CD14-positive monocyte (primary cell): ENCODE measurements at regions not wholly inside any gene's neighbourhood (a gene's known extent, or its start where the extent isn't known, plus 50 kb on each side); places are given as distances from the start of the nearest gene placed in this dataset.

Experiments
- DNase-seq, 3 donors: peaks; one replicate each; pipeline ENCODE4 v3.0.0-alpha.2; 2011 to 2022
- H2AFZ ChIP-seq: 2 replicates; pipeline ENCODE4 v1.6.0; 2012; ENCODE audit warnings: mild to moderate bottlenecking, low read depth, low read length, inconsistent platforms; ENCODE audit not compliant: insufficient read depth, poor library complexity, severe bottlenecking
- H3K27ac ChIP-seq, 2 donors: 1 replicate in 1 of 2; 2 replicates in 1 of 2; pipeline ENCODE4 v1.5.1; 2012 to 2013; ENCODE audit warnings: low read length in 2 of 2, control low read depth in 1 of 2, inconsistent platforms in 1 of 2, low read depth in 1 of 2, mild to moderate bottlenecking in 1 of 2
- H3K27me3 ChIP-seq, 2 donors: one replicate each; pipeline versions ENCODE4 v1.6.0 to v1.6.1; 2011 to 2013; ENCODE audit warnings: low read length in 2 of 2; ENCODE audit not compliant: control insufficient read depth in 2 of 2, insufficient read depth in 2 of 2
- H3K36me3 ChIP-seq, 2 donors: replicated peaks in 1 of 2; 1 replicate in 1 of 2; 2 replicates in 1 of 2; pipeline versions ENCODE4 v1.5.1 to v1.6.1; 2012 to 2013; ENCODE audit warnings: low read length in 2 of 2, control low read depth in 1 of 2, inconsistent platforms in 1 of 2, mild to moderate bottlenecking in 1 of 2; ENCODE audit not compliant: insufficient read depth in 2 of 2, control insufficient read depth in 1 of 2
- H3K4me1 ChIP-seq, 2 donors: 1 replicate in 1 of 2; 2 replicates in 1 of 2; pipeline versions ENCODE4 v1.5.1 to v1.6.1; 2012 to 2013; ENCODE audit warnings: low read length in 2 of 2, control low read depth in 1 of 2, inconsistent platforms in 1 of 2, mild to moderate bottlenecking in 1 of 2, moderate library complexity in 1 of 2; ENCODE audit not compliant: insufficient read depth in 2 of 2, control insufficient read depth in 1 of 2
- H3K4me2 ChIP-seq: replicated peaks from 2 replicates; pipeline ENCODE3; 2012; ENCODE audit warnings: low read length, moderate library complexity, mild to moderate bottlenecking; ENCODE audit not compliant: poor library complexity, severe bottlenecking; ENCODE audit errors: extremely low read depth
- H3K4me3 ChIP-seq, 3 experiments: fragments of 200-600 bp in 1 of 3; sonication (generic) in 1 of 3; replicated peaks in 1 of 3; 1 replicate in 2 of 3; 2 replicates in 1 of 3; pipeline ENCODE4 v1.5.1; 2011 to 2013; ENCODE audit warnings: low read length in 3 of 3, mild to moderate bottlenecking in 3 of 3, control low read depth in 2 of 3, low read depth in 2 of 3, inconsistent platforms in 1 of 3, moderate library complexity in 1 of 3
- H3K79me2 ChIP-seq: 2 replicates; pipeline ENCODE4 v1.6.0; 2012; ENCODE audit warnings: mild to moderate bottlenecking, control low read depth, inconsistent platforms, low read length, moderate library complexity; ENCODE audit not compliant: insufficient read depth
- H3K9ac ChIP-seq: 2 replicates; pipeline ENCODE4 v1.6.0; 2017; ENCODE audit warnings: low read length, mild to moderate bottlenecking; ENCODE audit not compliant: insufficient read depth, poor library complexity, severe bottlenecking
- H3K9me3 ChIP-seq, 2 donors: replicated peaks in 1 of 2; 1 replicate in 1 of 2; 2 replicates in 1 of 2; pipeline versions ENCODE4 v1.5.1 to v1.6.1; 2012 to 2013; ENCODE audit warnings: low read length in 2 of 2, control low read depth in 1 of 2; ENCODE audit not compliant: control insufficient read depth in 1 of 2, insufficient read depth in 1 of 2
- H4K20me1 ChIP-seq: 2 replicates; pipeline ENCODE4 v1.6.0; 2012; ENCODE audit warnings: mild to moderate bottlenecking, low read length, control low read depth, moderate library complexity; ENCODE audit not compliant: insufficient read depth
- H3K27ac Mint-ChIP-seq, 7 donors: one replicate each; pipeline ENCODE4 v1.8.0; 2020; ENCODE audit warnings: mild to moderate bottlenecking in 7 of 7, mixed read lengths in 7 of 7, moderate library complexity in 6 of 7, inconsistent platforms in 2 of 7
- H3K27me3 Mint-ChIP-seq, 3 donors: one replicate each; pipeline ENCODE4 v1.8.0; 2021 to 2022; ENCODE audit warnings: low read depth in 3 of 3, mild to moderate bottlenecking in 3 of 3, mixed read lengths in 3 of 3, moderate library complexity in 3 of 3, inconsistent platforms in 1 of 3
- H3K36me3 Mint-ChIP-seq, 2 donors: one replicate each; pipeline ENCODE4 v1.8.0; 2020; ENCODE audit warnings: mixed read lengths in 2 of 2, inconsistent platforms in 1 of 2, mild to moderate bottlenecking in 1 of 2
- H3K4me1 Mint-ChIP-seq: one replicate; pipeline ENCODE4 v1.8.0; 2020; ENCODE audit warnings: mild to moderate bottlenecking, mixed read lengths
- H3K4me3 Mint-ChIP-seq, 2 donors: one replicate each; pipeline ENCODE4 v1.8.0; 2020; ENCODE audit warnings: mild to moderate bottlenecking in 2 of 2, mixed read lengths in 2 of 2, moderate library complexity in 1 of 2
- H3K9me3 Mint-ChIP-seq, 7 donors: one replicate each; pipeline ENCODE4 v1.8.0; 2020 to 2022; ENCODE audit warnings: mixed read lengths in 7 of 7, mild to moderate bottlenecking in 6 of 7, moderate library complexity in 6 of 7, inconsistent platforms in 2 of 7
- WGBS: methylation state at CpG from one replicate; pipeline ENCODE4 v1.1.5; 2013; ENCODE audit warnings: missing lambda C conversion rate; ENCODE audit not compliant: insufficient coverage; 5-methylcytosine and 5-hydroxymethylcytosine counted together
- intact Hi-C, 2 donors: fragments of 100-400 bp; cut with micrococcal nuclease; formaldehyde crosslinking; loops; one replicate each; pipeline versions ENCODE4 v1.15.0 to v1.15.1; 2023
- TF ChIP-seq, protein P1 (sequence below): fragments of 200-600 bp; IDR thresholded peaks from one replicate; pipeline ENCODE4 v1.8.0; 2022; ENCODE audit warnings: antibody characterized with exemption, mild to moderate bottlenecking

DNA sequence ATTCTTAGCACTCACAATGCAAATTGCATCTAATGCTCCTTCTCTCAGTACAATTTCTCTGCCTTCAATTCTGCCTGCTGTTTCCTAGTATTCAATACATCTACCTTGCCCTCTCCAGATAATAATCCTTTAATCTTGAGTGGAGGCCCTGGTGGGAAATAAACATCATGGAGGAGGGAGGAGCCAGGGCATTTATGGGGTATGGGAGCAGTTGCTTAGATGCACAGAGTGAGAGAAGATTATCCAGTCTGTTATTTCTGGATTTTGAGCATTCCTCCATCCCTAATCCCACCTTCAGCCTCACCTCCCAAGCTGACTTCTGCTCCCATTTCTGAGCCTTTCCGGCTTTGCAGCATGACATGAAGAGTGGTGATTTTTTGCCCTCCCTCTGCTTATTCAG, 127.9 kb upstream of the PPP3CA start:
- WGBS, result 100% methylated on average over 1 of the region's 1 CpG
- Mint-ChIP-seq H3K27ac (no peak overlapping the region), H3K4me3 (no peak overlapping the region), H3K36me3 (no peaks in the 10 kb centered on the region), H3K27me3 (peaks cover 0 to 2% (median 0%) of the 10 kb centered on the region in 3 donors), H3K4me1 (no peaks in the 10 kb centered on the region), H3K9me3 (peaks cover 7 to 24% (median 10%) of the 10 kb centered on the region in 7 donors)
- Histone ChIP-seq H3K36me3 (no peaks in the 10 kb centered on the region), H4K20me1 (no peaks in the 10 kb centered on the region), H3K4me3 (no peak overlapping the region), H3K9ac (no peak overlapping the region), H3K4me2 (no peak overlapping the region), H3K27ac (no peak overlapping the region), H3K79me2 (no peaks in the 10 kb centered on the region), H3K27me3 (no peaks in the 10 kb centered on the region), H3K9me3 (peaks cover 0 to 5% of the 10 kb centered on the region in 2 donors), H3K4me1 (no peaks in the 10 kb centered on the region), H2AFZ (no peak overlapping the region)
- TF ChIP-seq, protein P1, sequence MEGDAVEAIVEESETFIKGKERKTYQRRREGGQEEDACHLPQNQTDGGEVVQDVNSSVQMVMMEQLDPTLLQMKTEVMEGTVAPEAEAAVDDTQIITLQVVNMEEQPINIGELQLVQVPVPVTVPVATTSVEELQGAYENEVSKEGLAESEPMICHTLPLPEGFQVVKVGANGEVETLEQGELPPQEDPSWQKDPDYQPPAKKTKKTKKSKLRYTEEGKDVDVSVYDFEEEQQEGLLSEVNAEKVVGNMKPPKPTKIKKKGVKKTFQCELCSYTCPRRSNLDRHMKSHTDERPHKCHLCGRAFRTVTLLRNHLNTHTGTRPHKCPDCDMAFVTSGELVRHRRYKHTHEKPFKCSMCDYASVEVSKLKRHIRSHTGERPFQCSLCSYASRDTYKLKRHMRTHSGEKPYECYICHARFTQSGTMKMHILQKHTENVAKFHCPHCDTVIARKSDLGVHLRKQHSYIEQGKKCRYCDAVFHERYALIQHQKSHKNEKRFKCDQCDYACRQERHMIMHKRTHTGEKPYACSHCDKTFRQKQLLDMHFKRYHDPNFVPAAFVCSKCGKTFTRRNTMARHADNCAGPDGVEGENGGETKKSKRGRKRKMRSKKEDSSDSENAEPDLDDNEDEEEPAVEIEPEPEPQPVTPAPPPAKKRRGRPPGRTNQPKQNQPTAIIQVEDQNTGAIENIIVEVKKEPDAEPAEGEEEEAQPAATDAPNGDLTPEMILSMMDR, result no peak
- intact Hi-C loops, result no loop called here
- no peak for DNase-seq

DNA sequence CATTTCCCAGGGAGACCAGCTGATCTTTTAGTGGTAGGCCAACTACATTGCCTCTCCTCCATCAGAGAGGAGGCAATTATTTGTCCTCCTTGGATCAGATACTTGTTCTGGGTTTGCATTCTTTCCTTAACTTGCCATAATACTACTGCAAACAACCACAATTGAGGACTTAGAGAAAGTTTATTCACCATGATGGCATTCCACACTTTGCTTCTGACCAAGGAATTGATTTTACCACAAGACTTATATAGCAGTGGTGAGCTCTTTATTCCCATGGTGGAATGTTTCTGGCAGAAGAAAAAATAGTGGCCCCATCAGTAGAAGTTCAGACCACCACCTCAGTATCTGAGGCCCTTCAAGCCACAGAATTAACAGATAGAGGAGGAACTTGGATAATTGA, 123.9 kb upstream of the PPP3CA start:
- no peak overlapping the region for H3K27ac ChIP-seq
- no peaks in the 10 kb centered on the region for H3K9me3 ChIP-seq
- H3K27ac Mint-ChIP-seq, result no peak overlapping the region
- no peak for DNase-seq
- no peaks in the 10 kb centered on the region for H3K36me3 ChIP-seq
- no peaks in the 10 kb centered on the region for H3K36me3 Mint-ChIP-seq
- no peaks in the 10 kb centered on the region for H3K79me2 ChIP-seq
- H4K20me1 ChIP-seq, result no peaks in the 10 kb centered on the region
- no peaks in the 10 kb centered on the region for H3K27me3 ChIP-seq
- no peaks in the 10 kb centered on the region for H3K4me1 ChIP-seq
- no peak overlapping the region for H3K9ac ChIP-seq
- H3K27me3 Mint-ChIP-seq, result peaks cover 0 to 2% (median 0%) of the 10 kb centered on the region in 3 donors
- intact Hi-C loops, result no loop called here
- TF ChIP-seq, protein P1, result no peak
- peaks cover 0 to 12% (median 5%) of the 10 kb centered on the region in 7 donors for H3K9me3 Mint-ChIP-seq
- no peak overlapping the region for H3K4me3 Mint-ChIP-seq
- no peaks in the 10 kb centered on the region for H3K4me1 Mint-ChIP-seq
- H3K4me3 ChIP-seq, result no peak overlapping the region
- no peak overlapping the region for H3K4me2 ChIP-seq
- no peak overlapping the region for H2AFZ ChIP-seq
